Esophagus mucosa (tissue), 1 donor: ENCODE measurements at regions not wholly inside any gene's neighbourhood (a gene's known extent, or its start where the extent isn't known, plus 50 kb on each side); places are given as distances from the start of the nearest gene placed in this dataset.
A peak's percentile ranks its signal among the peaks of the same experiment; 100 is the strongest.

ENCODE experiments used
- ATAC-seq: fragments of 200-7000 bp; cut with Tn5 transposase; one replicate; pipeline ENCODE4 v1.9.1; 2020
- donor health status: DM: yes; HTN: yes; CAD: no.

DNA sequence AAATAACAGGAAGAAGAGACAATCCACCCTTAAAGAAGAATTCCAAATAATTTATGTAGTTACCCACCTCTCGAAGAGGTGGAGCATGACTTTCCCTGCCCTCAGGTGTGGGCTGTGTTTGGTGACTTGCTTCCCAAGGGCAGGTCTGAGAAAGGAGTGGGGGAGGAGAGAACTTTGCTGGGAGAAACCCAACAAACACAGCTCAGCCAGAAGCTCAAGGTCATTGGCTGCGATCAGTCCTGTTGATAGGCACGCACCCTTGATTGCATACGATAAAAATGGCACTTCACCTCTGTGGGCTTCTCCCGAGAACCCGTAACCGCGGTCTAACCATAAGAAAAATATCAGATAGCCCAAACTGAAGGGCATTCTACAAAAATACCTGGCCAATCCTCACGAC is 157.5 kb upstream of the ID2 start:
- ATAC-seq = no peak

DNA sequence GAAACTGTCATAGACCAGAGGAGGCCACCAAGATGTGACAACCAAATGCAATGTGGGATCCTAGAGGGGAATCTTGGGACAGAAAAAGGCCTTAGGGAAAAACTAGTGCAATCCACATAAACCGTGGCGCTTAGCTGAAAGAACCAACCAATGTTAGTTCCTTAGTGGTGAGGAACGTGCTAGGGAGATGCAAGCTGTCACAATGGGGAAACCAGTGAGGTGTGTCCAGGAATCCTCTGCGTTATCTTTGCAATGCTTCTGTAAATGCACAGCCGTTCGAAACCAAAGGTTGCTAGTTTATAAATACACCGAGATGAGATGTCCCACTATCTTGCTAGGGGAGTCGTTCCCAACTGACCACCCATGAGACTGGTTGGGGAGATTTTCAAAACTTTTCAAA is 157.0 kb upstream of the ID2 start:
- no peak for ATAC-seq

- ATAC-seq = no peak
Measured at GRCh38 chr2:8525236-8525581, 156.6 kb upstream of the ID2 start.

DNA sequence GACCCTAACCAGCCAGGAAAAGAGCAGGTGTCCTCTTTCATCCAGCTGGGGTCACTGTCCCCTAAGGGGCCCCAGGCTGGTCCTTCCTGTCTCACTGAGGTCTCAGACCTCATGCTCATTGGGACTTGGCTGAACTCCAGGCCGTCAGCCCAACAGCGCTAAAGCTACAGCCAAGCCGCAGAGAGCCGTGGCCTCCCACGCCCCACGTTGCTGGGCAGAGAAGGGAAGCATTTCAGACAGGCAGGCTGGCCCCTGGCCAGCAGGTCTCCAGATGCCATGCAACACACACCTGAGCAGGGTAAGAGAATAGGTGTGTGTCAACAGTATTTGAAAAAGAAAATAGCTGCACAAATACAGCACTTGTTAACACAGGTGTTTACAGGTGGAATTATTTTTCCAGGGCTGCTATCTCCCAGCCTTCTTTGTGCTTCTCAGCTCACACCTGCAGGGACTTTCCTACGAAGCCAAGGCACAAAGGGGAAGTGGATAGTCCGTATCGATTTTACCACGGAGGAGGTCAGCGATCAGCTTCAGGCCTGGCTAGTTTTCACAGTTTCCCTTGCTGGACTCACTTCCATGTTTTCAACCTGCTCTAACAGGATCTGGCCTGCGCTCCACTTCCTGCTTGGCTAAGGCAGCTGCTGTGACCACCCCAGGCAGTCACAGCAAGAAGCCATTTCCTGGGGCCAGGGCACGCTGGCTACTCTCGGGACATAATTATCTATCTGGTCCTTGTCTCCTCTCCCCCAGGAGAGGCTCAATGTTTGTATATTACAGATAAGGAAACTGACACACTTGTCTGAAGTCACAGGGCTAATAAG is 156.1 kb upstream of the ID2 start:
- ATAC-seq = peak; percentile 76

DNA sequence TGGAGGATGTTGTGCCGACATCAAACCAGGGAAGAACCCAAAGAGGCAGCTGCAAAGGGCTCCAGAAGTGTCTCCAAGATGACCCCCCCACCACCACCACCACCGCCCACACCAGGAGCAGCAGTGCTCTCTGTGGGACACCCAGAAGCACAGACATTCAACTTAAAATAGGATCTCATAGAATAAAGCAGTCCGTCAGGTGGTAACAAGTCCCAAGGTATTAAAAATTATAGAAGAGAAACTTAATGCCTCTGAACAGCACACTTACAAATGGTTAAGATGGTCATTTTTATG is 155.5 kb upstream of the ID2 start:
- ATAC-seq = no peak

DNA sequence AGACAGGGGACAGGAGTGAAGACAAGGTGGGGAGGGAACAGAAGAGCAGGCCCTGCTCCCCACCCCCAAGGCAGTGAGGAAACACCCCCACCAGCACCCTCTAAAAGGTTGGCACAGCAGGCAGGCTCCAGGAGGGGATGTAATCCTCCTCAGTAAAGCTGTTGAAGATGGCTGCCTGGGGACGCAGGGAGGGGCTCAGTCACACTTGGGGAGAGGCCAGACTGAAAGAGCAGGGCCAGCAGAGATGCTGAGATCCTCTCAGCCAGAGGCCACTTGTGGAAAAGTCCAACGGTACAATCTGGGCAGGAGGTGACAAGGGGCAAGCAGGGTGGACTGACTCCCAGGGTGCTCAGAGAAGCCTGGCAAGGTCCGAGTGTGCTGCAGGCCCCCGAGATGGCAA is 154.8 kb upstream of the ID2 start:
- ATAC-seq = no peak

GRCh38 chr2:8527676-8528075 is 154.2 kb upstream of the ID2 start:
- ATAC-seq = no peak

DNA sequence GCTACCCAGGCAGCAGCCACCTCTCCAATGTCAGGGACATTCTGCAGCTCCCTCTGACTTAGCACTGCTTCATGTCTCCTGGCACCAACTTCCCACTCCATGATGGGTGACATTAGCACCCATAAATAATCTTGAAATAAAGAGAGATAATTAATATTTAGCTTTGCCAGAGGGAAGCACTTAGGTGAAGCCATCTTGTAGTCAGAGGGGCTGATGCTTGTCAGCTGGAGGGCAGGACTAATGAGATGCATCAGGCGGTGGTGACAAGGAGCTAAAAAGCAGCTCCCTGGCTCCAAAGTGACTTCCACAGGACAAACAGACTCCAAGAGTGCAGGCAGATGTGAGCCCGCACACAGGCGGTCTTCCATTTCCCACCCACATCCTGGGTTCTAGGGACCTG is 153.0 kb upstream of the ID2 start:
- no peak for ATAC-seq

GRCh38 chr2:8529706-8530277 is 152.1 kb upstream of the ID2 start:
- no peak for ATAC-seq

DNA sequence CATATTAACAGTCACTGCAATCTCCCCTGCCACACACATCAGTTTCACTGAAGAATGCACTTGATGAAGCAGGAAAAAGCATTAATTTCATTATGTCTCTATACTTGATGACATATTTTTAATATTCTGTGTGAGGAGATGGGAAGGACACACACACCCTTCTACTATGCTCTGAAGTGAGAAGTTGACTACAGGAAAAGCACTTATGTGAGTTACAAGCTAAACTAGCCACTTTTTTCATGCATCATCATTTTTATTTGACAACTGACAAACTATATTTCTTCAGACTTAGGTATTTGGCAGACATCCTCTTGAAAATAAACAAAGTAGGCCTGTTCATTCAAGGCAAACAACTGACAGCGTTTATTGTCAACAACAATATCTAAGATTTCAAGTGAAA is 150.4 kb upstream of the ID2 start:
- ATAC-seq = no peak

DNA sequence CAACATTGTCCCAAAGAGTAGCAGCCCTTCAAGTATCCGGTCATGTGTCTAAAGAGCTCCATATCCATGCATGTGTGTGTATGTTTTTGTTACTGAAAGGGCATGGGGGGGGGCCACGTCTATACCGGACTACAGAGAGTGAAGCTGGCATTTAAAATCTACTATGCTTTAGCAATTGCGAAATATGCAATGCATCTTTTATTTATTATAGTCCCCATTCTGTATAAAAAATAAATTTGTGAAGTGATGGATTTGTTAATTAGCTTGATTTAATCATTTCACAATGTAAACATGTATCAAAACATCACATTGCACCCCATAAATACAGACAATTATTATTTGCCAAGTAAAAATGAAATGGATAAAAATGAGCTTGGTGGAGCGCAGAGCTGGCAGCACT is 149.4 kb upstream of the ID2 start:
- no peak for ATAC-seq

DNA sequence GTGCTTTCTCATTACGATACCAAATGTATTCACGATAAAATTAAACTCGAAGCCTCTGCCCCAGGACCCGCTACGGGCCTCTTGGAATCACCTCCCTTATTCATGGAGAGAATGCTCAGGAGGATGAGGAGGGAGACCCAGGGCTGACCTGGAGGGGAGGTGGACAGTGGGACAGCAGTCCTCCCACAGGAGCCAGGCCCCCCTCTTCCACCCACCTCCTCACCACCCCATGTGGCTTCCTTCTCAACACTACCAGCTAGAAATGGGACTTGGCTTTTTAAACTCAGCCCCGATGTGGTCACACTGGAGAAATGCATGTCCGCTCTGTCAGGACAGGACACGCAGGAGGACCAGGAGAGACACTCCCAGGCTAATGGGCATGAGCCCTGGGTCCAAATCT is 147.9 kb upstream of the ID2 start:
- no peak for ATAC-seq

GRCh38 chr2:8534386-8534728 is 147.5 kb upstream of the ID2 start:
- no peak for ATAC-seq

GRCh38 chr2:8534729-8535468 is 147.0 kb upstream of the ID2 start:
- ATAC-seq = peak; percentile 80

GRCh38 chr2:8535469-8535795 is 146.4 kb upstream of the ID2 start:
- no peak for ATAC-seq

DNA sequence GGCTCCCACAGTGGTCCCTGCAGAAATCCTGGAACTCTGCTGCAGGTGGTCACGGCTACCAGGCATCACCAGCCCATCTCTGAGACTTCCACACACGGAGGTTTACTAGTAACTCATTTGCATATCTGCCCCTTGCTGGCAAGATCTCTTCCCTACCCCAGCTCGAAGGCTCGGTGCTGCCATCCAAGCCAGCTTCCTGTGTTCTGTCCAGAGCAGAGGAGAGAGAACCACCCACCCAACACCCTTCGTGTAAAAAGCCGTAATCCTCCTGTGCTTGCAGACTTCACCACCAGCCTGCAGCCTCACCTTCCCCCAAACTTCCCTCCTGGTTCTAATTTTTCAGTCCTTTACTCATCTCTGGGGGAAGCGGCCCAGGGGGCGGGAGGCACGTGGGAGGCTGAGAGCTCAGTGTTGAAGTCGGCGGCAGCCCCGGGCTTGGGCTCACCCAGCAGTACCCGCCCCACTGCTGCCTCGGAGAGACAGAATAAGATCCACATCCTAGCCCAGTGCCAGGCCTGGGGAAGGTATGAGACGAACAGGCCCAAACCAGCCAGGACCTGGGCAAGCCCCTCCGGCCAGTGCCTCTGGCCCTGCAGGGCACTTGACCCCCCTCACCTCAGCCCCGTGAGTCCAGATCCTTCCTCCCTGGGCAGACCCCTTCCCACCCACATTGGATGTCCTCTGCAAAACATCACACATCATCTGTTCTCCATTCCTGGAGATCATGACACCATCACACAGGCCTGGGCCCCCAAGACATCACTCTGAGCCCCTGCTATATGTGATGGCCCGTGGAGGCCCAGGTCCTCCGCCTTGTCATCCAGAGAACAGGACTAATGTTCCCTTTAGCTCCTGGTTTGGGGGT is 145.8 kb upstream of the ID2 start:
- ATAC-seq = no peak

DNA sequence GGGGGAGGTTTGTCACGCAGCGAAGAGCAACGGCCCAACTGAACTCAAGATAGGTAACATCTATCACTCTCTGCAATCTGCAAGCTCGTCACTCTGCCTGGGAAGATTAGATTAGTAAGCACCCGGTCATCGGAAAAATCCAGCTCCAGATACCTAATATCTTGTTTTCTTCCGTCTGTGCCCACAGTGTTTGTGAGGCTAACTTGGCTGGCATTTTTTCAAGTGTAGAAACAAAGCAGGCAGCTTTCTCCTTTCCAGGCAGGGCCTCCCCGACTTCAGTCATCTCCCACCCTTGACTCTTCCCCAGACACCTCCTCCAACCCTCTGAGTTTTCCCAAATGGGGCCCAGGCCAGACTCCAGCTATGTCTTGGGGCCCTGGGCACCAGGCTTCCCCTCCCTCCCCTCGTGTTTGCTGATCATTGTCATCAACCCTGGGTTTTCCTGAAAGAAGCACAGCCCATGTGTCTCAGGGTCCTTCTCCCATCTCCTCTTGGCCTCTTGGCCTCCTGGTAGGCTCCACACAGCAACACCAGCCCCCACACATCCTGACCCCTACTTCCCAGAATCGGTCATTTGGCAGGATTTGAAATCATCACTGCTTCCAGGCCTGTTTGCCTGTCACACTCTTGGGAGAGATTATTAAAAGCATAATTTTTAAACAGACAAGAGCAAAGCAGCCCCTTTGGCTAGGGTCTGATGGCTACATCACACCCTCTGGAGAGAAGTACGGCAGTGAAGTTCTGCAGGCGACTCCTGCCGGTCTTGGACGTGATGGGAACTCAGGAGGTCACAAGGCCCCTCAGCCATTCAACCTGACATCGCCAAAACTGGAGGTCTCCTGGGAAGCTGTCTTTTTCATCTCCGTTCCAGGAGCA is 144.9 kb upstream of the ID2 start:
- ATAC-seq = no peak

GRCh38 chr2:8537562-8538155 is 144.2 kb upstream of the ID2 start:
- ATAC-seq = no peak

- ATAC-seq = no peak
Measured at GRCh38 chr2:8538531-8538930, 143.3 kb upstream of the ID2 start.

DNA sequence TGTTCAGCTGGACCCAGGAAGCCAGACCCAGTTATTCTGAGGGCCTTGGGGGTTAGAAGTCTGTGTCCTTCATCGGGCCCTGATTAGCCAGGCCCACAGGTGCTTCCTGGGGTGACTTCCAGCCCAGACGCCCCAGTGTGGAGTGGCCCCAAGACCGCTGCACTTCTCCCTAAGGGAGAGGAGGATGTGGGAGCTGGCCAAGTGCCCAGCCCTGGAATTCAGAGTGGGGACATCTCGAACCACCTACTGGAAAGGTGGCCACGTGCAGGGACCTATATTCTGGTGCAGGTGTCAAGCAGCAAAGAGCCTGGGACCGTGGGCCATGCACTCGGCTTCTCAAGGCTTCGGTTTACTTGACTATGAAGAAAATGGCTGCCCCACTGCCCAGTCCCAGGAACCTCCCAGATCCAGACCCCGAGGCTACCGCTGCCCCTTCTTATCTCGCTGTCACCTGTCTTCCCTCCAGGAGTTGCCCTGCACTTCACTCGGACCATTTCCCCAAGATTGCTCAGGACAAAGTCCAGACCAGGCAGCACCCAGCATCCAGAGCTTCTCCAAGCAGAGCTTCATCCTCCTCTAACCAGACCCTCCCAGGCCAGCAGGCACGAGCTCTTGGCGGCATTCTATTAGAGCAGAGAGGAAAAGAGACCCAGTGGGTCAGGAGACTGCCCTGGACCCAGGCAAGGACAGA is 142.8 kb upstream of the ID2 start:
- no peak for ATAC-seq

GRCh38 chr2:8539743-8540551 is 141.9 kb upstream of the ID2 start:
- peak; percentile 90 for ATAC-seq
